Liver (tissue), 8 donors: ENCODE measurements at regions not wholly inside any gene's neighbourhood (a gene's known extent, or its start where the extent isn't known, plus 50 kb on each side); places are given as distances from the start of the nearest gene placed in this dataset.

Experiments
- DNase-seq: peaks from one replicate; pipeline ENCODE4 v3.0.0-alpha.2; 2017; ENCODE audit warnings: low spot score
- H3K27ac ChIP-seq, 2 donors: one replicate each; pipeline ENCODE4 v1.7.0; 2013; ENCODE audit warnings: inconsistent platforms in 2 of 2, low read length in 2 of 2, control low read depth in 1 of 2, low read depth in 1 of 2, mild to moderate bottlenecking in 1 of 2
- H3K27me3 ChIP-seq, 4 donors: one replicate each; pipeline versions ENCODE4 v1.6.1 to v1.7.0; 2013; ENCODE audit warnings: low read length in 3 of 4, inconsistent platforms in 1 of 4, mild to moderate bottlenecking in 1 of 4, moderate library complexity in 1 of 4; ENCODE audit not compliant: control insufficient read depth in 4 of 4, insufficient read depth in 4 of 4
- H3K36me3 ChIP-seq, 4 donors: one replicate each; pipeline versions ENCODE4 v1.6.1 to v1.7.0; 2013; ENCODE audit warnings: low read length in 3 of 4, mild to moderate bottlenecking in 3 of 4, low read depth in 1 of 4, moderate library complexity in 1 of 4; ENCODE audit not compliant: control insufficient read depth in 4 of 4, insufficient read depth in 3 of 4
- H3K4me1 ChIP-seq, 4 donors: one replicate each; pipeline versions ENCODE4 v1.6.1 to v1.7.0; 2013; ENCODE audit warnings: low read length in 3 of 4, mild to moderate bottlenecking in 3 of 4, moderate library complexity in 1 of 4; ENCODE audit not compliant: control insufficient read depth in 4 of 4, insufficient read depth in 4 of 4
- H3K4me3 ChIP-seq, 3 donors: one replicate each; pipeline versions ENCODE4 v1.6.1 to v1.7.0; 2013; ENCODE audit warnings: low read length in 3 of 3, control low read depth in 1 of 3, low read depth in 1 of 3, mild to moderate bottlenecking in 1 of 3
- H3K9ac ChIP-seq, 2 donors: one replicate each; pipeline ENCODE4 v1.7.0; 2013; ENCODE audit warnings: low read length in 2 of 2, mild to moderate bottlenecking in 2 of 2, moderate library complexity in 2 of 2, control low read depth in 1 of 2, low read depth in 1 of 2
- H3K9me3 ChIP-seq, 4 donors: one replicate each; pipeline versions ENCODE4 v1.6.1 to v1.7.0; 2013; ENCODE audit warnings: low read length in 3 of 4; ENCODE audit not compliant: control insufficient read depth in 4 of 4
- EGR1 ChIP-seq, 2 donors: IDR thresholded peaks; 2 replicates each; pipeline ENCODE4 v1.6.1; 2016 to 2018; ENCODE audit warnings: antibody characterized with exemption in 2 of 2, low read depth in 2 of 2
- FOXA1 ChIP-seq: IDR thresholded peaks from 2 replicates; pipeline ENCODE4 v1.6.1; 2016; ENCODE audit warnings: antibody characterized with exemption
- FOXA2 ChIP-seq: IDR thresholded peaks from 2 replicates; pipeline ENCODE4 v1.6.1; 2016; ENCODE audit warnings: antibody characterized with exemption
- GABPA ChIP-seq, 2 donors: IDR thresholded peaks in 1 of 2; conservative IDR thresholded peaks in 1 of 2; 2 replicates each; pipeline ENCODE4 v1.6.1; 2016; ENCODE audit warnings: antibody characterized with exemption in 2 of 2, mild to moderate bottlenecking in 1 of 2, moderate library complexity in 1 of 2
- HNF4A ChIP-seq, 2 donors: conservative IDR thresholded peaks; 2 replicates each; pipeline ENCODE4 v1.6.1; 2016; ENCODE audit warnings: antibody characterized with exemption in 2 of 2, mild to moderate bottlenecking in 2 of 2
- HNF4G ChIP-seq: IDR thresholded peaks from 2 replicates; pipeline ENCODE4 v1.6.1; 2016; ENCODE audit warnings: antibody characterized with exemption
- JUND ChIP-seq, 2 donors: IDR thresholded peaks; 2 replicates each; pipeline ENCODE4 v1.6.1; 2016; ENCODE audit warnings: antibody characterized with exemption in 2 of 2
- MAX ChIP-seq: IDR thresholded peaks from 2 replicates; pipeline ENCODE4 v1.6.1; 2016; ENCODE audit warnings: antibody characterized with exemption
- NR2F2 ChIP-seq: IDR thresholded peaks from 2 replicates; pipeline ENCODE4 v1.6.1; 2016; ENCODE audit warnings: antibody characterized with exemption
- RAD21 ChIP-seq, 2 donors: IDR thresholded peaks; 2 replicates each; pipeline ENCODE4 v1.6.1; 2016; ENCODE audit warnings: antibody characterized with exemption in 2 of 2, mild to moderate bottlenecking in 2 of 2
- RXRA ChIP-seq, 2 donors: IDR thresholded peaks; 2 replicates each; pipeline ENCODE4 v1.6.1; 2017 to 2018; ENCODE audit warnings: antibody characterized with exemption in 2 of 2, mild to moderate bottlenecking in 1 of 2
- SP1 ChIP-seq: IDR thresholded peaks from 2 replicates; pipeline ENCODE4 v1.6.1; 2018; ENCODE audit warnings: antibody characterized with exemption, mild to moderate bottlenecking
- TAF1 ChIP-seq: conservative IDR thresholded peaks from 2 replicates; pipeline ENCODE4 v1.6.1; 2016; ENCODE audit warnings: antibody characterized with exemption, mild to moderate bottlenecking
- YY1 ChIP-seq: IDR thresholded peaks from 2 replicates; pipeline ENCODE4 v1.6.1; 2016; ENCODE audit warnings: antibody characterized with exemption, mild to moderate bottlenecking
- ZBTB33 ChIP-seq: IDR thresholded peaks from 2 replicates; pipeline ENCODE4 v1.6.1; 2016; ENCODE audit warnings: antibody characterized with exemption
- WGBS: extraction: QIAGEN DNeasy Blood & Tissue Kit; methylation state at CpG from one replicate; pipeline ENCODE4 v1.1.7; 2013; 5-methylcytosine and 5-hydroxymethylcytosine counted together
- TF ChIP-seq, protein P1 (sequence below): IDR thresholded peaks from 2 replicates; pipeline ENCODE4 v1.6.1; 2016; ENCODE audit warnings: antibody characterized with exemption, mild to moderate bottlenecking
- TF ChIP-seq, protein P2 (sequence below): fragments of 150-350 bp; IDR thresholded peaks from 2 replicates; pipeline ENCODE4 v1.5.1; 2017; ENCODE audit warnings: improper control_type of control experiment, low read depth, low read length; ENCODE audit not compliant: missing input control
- TF ChIP-seq, protein P3 (sequence below): IDR thresholded peaks from 2 replicates; pipeline ENCODE4 v1.6.1; 2016; ENCODE audit warnings: antibody characterized with exemption
- donor health status: healthy.
- donor health status: healthy.
- donor health status: healthy.
- donor health status: healthy.
- donor health status: healthy.

GRCh38 chr16:66258916-66259845 lies 107.3 kb upstream of the CDH5 start:
- no peak for DNase-seq
- Histone ChIP-seq H3K27me3 (no peaks in the 10 kb centered on the region), H3K9me3 (no peaks in the 10 kb centered on the region), H3K4me3 (no peak overlapping the region), H3K27ac (no peak overlapping the region), H3K4me1 (no peaks in the 10 kb centered on the region), H3K9ac (no peak overlapping the region), H3K36me3 (no peaks in the 10 kb centered on the region)
- TF ChIP-seq HNF4G (no peak), JUND (IDR thresholded peaks at IDR 0.05) (no peak), TAF1 (no peak), RAD21 (IDR thresholded peaks at IDR 0.05) (no peak), NR2F2 (no peak), YY1 (no peak), GABPA (IDR thresholded peaks at IDR 0.05 in 1 of 2, conservative IDR thresholded peaks at IDR 0.05 in 1 of 2) (no peak), RXRA (IDR thresholded peaks at IDR 0.05) (no peak), EGR1 (IDR thresholded peaks at IDR 0.05; ENCODE audit: low read depth in 2 of 2) (no peak), ZBTB33 (no peak), MAX (no peak), FOXA1 (no peak), SP1 (no peak), FOXA2 (no peak), HNF4A (conservative IDR thresholded peaks at IDR 0.05) (no peak)
- TF ChIP-seq, protein P1, sequence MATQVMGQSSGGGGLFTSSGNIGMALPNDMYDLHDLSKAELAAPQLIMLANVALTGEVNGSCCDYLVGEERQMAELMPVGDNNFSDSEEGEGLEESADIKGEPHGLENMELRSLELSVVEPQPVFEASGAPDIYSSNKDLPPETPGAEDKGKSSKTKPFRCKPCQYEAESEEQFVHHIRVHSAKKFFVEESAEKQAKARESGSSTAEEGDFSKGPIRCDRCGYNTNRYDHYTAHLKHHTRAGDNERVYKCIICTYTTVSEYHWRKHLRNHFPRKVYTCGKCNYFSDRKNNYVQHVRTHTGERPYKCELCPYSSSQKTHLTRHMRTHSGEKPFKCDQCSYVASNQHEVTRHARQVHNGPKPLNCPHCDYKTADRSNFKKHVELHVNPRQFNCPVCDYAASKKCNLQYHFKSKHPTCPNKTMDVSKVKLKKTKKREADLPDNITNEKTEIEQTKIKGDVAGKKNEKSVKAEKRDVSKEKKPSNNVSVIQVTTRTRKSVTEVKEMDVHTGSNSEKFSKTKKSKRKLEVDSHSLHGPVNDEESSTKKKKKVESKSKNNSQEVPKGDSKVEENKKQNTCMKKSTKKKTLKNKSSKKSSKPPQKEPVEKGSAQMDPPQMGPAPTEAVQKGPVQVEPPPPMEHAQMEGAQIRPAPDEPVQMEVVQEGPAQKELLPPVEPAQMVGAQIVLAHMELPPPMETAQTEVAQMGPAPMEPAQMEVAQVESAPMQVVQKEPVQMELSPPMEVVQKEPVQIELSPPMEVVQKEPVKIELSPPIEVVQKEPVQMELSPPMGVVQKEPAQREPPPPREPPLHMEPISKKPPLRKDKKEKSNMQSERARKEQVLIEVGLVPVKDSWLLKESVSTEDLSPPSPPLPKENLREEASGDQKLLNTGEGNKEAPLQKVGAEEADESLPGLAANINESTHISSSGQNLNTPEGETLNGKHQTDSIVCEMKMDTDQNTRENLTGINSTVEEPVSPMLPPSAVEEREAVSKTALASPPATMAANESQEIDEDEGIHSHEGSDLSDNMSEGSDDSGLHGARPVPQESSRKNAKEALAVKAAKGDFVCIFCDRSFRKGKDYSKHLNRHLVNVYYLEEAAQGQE: no peak
- TF ChIP-seq, protein P2, sequence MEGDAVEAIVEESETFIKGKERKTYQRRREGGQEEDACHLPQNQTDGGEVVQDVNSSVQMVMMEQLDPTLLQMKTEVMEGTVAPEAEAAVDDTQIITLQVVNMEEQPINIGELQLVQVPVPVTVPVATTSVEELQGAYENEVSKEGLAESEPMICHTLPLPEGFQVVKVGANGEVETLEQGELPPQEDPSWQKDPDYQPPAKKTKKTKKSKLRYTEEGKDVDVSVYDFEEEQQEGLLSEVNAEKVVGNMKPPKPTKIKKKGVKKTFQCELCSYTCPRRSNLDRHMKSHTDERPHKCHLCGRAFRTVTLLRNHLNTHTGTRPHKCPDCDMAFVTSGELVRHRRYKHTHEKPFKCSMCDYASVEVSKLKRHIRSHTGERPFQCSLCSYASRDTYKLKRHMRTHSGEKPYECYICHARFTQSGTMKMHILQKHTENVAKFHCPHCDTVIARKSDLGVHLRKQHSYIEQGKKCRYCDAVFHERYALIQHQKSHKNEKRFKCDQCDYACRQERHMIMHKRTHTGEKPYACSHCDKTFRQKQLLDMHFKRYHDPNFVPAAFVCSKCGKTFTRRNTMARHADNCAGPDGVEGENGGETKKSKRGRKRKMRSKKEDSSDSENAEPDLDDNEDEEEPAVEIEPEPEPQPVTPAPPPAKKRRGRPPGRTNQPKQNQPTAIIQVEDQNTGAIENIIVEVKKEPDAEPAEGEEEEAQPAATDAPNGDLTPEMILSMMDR: no peak
- TF ChIP-seq, protein P3, sequence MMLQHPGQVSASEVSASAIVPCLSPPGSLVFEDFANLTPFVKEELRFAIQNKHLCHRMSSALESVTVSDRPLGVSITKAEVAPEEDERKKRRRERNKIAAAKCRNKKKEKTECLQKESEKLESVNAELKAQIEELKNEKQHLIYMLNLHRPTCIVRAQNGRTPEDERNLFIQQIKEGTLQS: no peak
- 81% methylated on average over 6 of the region's 6 CpGs for WGBS
